ENCODE measurements at regions not wholly inside any gene's neighbourhood (a gene's known extent, or its start where the extent isn't known, plus 50 kb on each side); places are given as distances from the start of the nearest gene placed in this dataset.

GRCh38 chr12:16726879-16727278, 120.9 kb upstream of the LMO3 start:
- TF ChIP-seq GATA3 (IDR thresholded peaks at IDR 0.05; ENCODE audit: low read depth, low read length) (no peak), GATA2 (IDR thresholded peaks at IDR 0.05; ENCODE audit: low read depth, low read length) (no peak)

GRCh38 chr12:16719713-16720416, 113.9 kb upstream of the LMO3 start:
- TF ChIP-seq GATA3 (IDR thresholded peaks at IDR 0.05; ENCODE audit: low read depth, low read length) (no peak), GATA2 (IDR thresholded peaks at IDR 0.05; ENCODE audit: low read depth, low read length) (no peak)

- no peak for TF ChIP-seq GATA3 (IDR thresholded peaks at IDR 0.05; ENCODE audit: low read depth, low read length)
- no peak for TF ChIP-seq GATA2 (IDR thresholded peaks at IDR 0.05; ENCODE audit: low read depth, low read length)
These were observed 111.0 kb upstream of the LMO3 start for GRCh38 chr12:16716928-16717327.

DNA sequence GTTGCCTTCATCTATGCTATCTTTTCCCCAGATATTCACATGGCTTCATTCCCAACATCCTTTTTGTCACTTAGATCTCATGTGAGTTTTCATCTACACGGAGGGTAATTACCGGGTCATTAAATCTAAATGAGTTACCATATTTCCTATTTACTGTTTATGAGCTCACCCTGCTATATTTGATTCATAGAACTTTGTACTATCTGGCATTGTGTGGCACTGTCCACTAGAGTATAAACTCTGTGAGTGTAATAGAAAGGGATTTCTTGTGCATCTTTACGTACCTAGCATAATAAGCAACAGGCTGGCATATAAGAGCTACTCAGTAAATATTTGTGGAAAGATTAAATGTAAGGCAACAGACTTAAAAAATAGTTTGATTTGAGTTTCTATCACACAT, 86.1 kb upstream of the LMO3 start:
- TF ChIP-seq GATA2 (IDR thresholded peaks at IDR 0.05; ENCODE audit: low read depth, low read length) (no peak), GATA3 (IDR thresholded peaks at IDR 0.05; ENCODE audit: low read depth, low read length) (no peak)

DNA sequence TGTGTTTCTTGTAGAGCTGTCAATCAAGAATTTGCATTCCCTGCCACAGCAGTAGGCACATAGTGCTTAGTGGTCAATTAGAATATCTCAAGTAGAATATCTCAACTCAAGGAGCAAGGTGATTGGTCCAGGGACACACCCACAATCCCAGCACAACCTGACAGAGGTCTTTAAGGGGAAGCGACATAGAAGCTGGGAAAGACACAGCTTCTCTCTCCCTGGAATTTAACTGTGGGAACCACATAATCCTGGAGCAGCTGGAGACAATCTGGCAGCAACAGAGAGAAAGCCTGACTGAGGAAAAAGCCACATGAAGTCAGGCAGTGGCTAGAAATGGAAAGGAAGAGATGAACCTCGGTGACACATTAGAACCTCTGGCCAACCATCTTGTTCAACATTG, 85.7 kb upstream of the LMO3 start:
- TF ChIP-seq GATA2 (IDR thresholded peaks at IDR 0.05; ENCODE audit: low read depth, low read length) (no peak), GATA3 (IDR thresholded peaks at IDR 0.05; ENCODE audit: low read depth, low read length) (no peak)

DNA sequence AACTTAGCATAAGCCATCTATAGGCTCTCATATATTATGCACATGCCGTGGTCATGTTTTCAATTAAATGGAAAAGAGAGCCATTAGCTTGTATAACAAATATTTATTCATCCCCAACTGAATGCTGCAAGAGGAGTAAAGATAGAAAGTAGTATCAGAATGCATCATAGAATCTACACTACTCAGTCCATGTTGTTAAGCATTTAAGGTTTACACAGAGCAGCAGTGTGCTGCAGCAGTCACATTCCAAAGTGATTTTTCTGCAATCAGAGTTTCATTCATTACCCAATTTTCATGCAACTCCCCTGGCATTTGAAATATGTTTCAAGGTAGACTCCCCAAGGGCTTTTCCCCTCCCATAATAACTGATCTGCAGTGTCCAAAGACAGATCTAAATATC, 82.2 kb upstream of the LMO3 start:
- TF ChIP-seq GATA3 (IDR thresholded peaks at IDR 0.05; ENCODE audit: low read depth, low read length) (no peak), GATA2 (IDR thresholded peaks at IDR 0.05; ENCODE audit: low read depth, low read length) (no peak)

DNA sequence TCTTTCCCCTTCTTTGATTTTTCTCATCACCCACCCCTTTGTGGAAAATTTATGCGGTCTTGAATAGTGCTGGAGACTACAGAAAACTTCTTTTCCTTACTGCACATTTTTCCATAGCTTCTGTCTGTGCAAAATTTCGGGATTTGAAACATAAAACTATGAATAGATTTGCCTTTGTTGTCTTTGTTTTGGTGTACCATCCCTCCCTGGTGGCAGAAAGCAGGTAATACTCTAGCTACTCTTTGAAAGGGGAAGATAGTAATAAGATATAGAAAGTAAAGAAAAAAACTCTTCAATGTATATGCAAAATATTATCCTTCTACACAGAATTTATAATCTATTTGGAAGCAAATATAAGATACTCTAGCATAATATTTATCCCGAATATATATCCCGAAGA, 79.1 kb upstream of the LMO3 start:
- TF ChIP-seq GATA3 (IDR thresholded peaks at IDR 0.05; ENCODE audit: low read depth, low read length) (no peak), GATA2 (IDR thresholded peaks at IDR 0.05; ENCODE audit: low read depth, low read length) (no peak)

GRCh38 chr12:16681196-16681595, 75.2 kb upstream of the LMO3 start:
- TF ChIP-seq GATA2 (IDR thresholded peaks at IDR 0.05; ENCODE audit: low read depth, low read length): no peak
- no peak for TF ChIP-seq GATA3 (IDR thresholded peaks at IDR 0.05; ENCODE audit: low read depth, low read length)

GRCh38 chr12:16675438-16675837, 69.5 kb upstream of the LMO3 start:
- no peak for TF ChIP-seq GATA2 (IDR thresholded peaks at IDR 0.05; ENCODE audit: low read depth, low read length)
- no peak for TF ChIP-seq GATA3 (IDR thresholded peaks at IDR 0.05; ENCODE audit: low read depth, low read length)

DNA sequence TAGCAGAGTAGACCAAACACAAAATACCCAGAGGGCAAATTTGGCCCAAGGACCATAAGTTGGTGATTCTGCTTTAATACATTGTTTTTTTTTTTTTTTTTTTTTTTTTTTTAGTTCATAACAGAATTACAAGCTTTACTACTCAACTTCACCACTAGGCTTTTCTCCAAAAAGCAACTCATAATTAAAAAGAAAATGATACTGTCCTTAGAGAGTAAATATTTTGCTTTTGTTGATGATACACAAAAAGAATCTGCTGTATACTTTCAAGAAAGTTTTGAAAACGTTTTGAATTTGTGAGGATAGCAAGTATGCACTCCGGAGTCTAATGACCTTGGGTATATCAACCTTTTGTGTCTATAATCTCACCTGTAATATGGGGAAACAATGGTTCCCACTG, 68.9 kb upstream of the LMO3 start:
- TF ChIP-seq GATA2 (IDR thresholded peaks at IDR 0.05; ENCODE audit: low read depth, low read length) (no peak), GATA3 (IDR thresholded peaks at IDR 0.05; ENCODE audit: low read depth, low read length) (no peak)

DNA sequence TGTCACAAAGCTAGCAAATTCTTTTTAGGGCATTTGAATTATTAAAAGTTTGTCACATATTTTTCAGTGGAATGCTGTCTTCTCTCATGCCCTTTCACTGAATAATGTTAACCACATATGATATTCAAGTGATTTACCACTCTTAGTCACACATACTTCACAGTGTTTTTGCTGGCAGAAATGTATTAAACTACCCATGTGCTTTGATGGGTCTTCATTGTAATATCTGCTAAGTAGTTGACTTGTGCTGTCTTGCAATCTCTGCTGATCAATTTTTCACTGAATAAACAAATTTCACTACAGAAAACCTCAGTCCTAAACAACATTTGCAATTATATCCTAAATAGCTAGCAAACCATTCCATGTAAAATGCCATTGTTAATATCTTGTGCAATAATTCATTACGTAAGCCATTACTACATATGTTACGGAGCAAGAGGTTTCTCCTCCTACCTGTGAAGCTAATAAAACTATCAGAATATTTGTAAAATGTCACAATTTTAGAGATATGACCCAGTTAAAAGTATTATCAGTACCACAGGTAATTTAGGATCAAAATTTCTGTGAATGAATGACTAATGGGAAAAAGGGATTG, 64.6 kb upstream of the LMO3 start:
- TF ChIP-seq GATA3 (IDR thresholded peaks at IDR 0.05; ENCODE audit: low read depth, low read length) (no peak), GATA2 (IDR thresholded peaks at IDR 0.05; ENCODE audit: low read depth, low read length) (no peak)

DNA sequence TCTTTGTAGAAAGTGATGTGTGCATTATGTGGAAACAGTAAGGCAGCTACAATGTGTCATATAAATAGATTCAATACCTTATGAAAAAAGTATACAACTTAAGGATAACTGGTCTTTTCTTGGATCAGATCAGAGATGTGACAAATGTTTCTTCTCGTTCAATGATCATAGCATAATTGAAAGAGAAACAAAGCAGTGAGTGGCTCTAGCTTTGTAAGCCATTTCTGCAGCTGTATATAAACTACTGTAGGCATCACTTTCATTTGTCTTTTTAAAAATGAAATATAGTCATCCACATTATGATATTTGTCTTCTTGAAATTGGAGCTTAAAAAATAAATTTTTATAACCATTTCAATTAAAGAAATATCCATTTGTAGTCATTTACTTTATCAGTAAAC, 63.8 kb upstream of the LMO3 start:
- TF ChIP-seq GATA3 (IDR thresholded peaks at IDR 0.05; ENCODE audit: low read depth, low read length): no peak
- TF ChIP-seq GATA2 (IDR thresholded peaks at IDR 0.05; ENCODE audit: low read depth, low read length): no peak

- TF ChIP-seq GATA3 (IDR thresholded peaks at IDR 0.05; ENCODE audit: low read depth, low read length): no peak
These were observed 62.2 kb upstream of the LMO3 start for GRCh38 chr12:16668198-16668597.

GRCh38 chr12:16658699-16659098, 52.7 kb upstream of the LMO3 start:
- TF ChIP-seq GATA3 (IDR thresholded peaks at IDR 0.05; ENCODE audit: low read depth, low read length) (no peak), GATA2 (IDR thresholded peaks at IDR 0.05; ENCODE audit: low read depth, low read length) (no peak)
